Mesendoderm (in vitro differentiated cells): ENCODE measurements at regions not wholly inside any gene's neighbourhood (a gene's known extent, or its start where the extent isn't known, plus 50 kb on each side); places are given as distances from the start of the nearest gene placed in this dataset.

Experiments
- DNase-seq: peaks from one replicate; pipeline ENCODE4 v3.0.0; 2013
- H2AK5ac ChIP-seq: 2 replicates; pipeline ENCODE4 v1.6.1; 2013; ENCODE audit warnings: low read length, inconsistent platforms
- H2BK120ac ChIP-seq: 2 replicates; pipeline ENCODE4 v1.6.1; 2013; ENCODE audit warnings: low read depth, mild to moderate bottlenecking, low read length, moderate library complexity, mixed read lengths
- H2BK15ac ChIP-seq: replicated peaks from 2 replicates; pipeline ENCODE4 v1.6.1; 2013; ENCODE audit warnings: low read depth, mild to moderate bottlenecking, moderate library complexity
- H2BK5ac ChIP-seq: 2 replicates; pipeline ENCODE4 v1.6.1; 2013; ENCODE audit warnings: low read length, inconsistent platforms
- H3K18ac ChIP-seq: 2 replicates; pipeline ENCODE4 v1.6.1; 2013; ENCODE audit warnings: mild to moderate bottlenecking, low read length, mixed read lengths
- H3K23ac ChIP-seq: one replicate; pipeline ENCODE4 v1.6.1; 2013; ENCODE audit warnings: low read length
- H3K27ac ChIP-seq: 2 replicates; pipeline ENCODE4 v1.5.1; 2013; ENCODE audit warnings: low read depth, mild to moderate bottlenecking, inconsistent platforms, low read length, moderate library complexity
- H3K27me3 ChIP-seq: 2 replicates; pipeline ENCODE4 v1.6.1; 2013; ENCODE audit warnings: low read length, control low read depth, mild to moderate bottlenecking, inconsistent platforms; ENCODE audit not compliant: insufficient read depth, poor library complexity
- H3K36me3 ChIP-seq: 2 replicates; pipeline ENCODE4 v1.6.1; 2013; ENCODE audit warnings: low read length, inconsistent platforms; ENCODE audit not compliant: control insufficient read depth, insufficient read depth
- H3K4ac ChIP-seq: one replicate; pipeline ENCODE4 v1.6.1; 2013; ENCODE audit warnings: low read depth, mild to moderate bottlenecking, low read length, moderate library complexity
- H3K4me1 ChIP-seq: 2 replicates; pipeline ENCODE4 v1.6.1; 2013; ENCODE audit warnings: low read depth, low read length, inconsistent platforms; ENCODE audit not compliant: control insufficient read depth
- H3K4me2 ChIP-seq: 2 replicates; pipeline ENCODE4 v1.6.1; 2013; ENCODE audit warnings: low read length
- H3K4me3 ChIP-seq: 2 replicates; pipeline ENCODE4 v1.5.1; 2013; ENCODE audit warnings: mild to moderate bottlenecking, low read length
- H3K56ac ChIP-seq: one replicate; pipeline ENCODE4 v1.6.1; 2013; ENCODE audit warnings: low read length
- H3K79me1 ChIP-seq: 2 replicates; pipeline ENCODE4 v1.6.1; 2013; ENCODE audit warnings: low read length, inconsistent platforms
- H3K79me2 ChIP-seq: 2 replicates; pipeline ENCODE4 v1.6.1; 2013; ENCODE audit warnings: mild to moderate bottlenecking, low read length; ENCODE audit not compliant: control insufficient read depth, insufficient read depth
- H3K9ac ChIP-seq: 2 replicates; pipeline ENCODE4 v1.6.1; 2013; ENCODE audit warnings: low read length, inconsistent platforms
- H4K5ac ChIP-seq: one replicate; pipeline ENCODE4 v1.6.1; 2013; ENCODE audit warnings: low read length
- H4K8ac ChIP-seq: one replicate; pipeline ENCODE4 v1.6.1; 2013; ENCODE audit warnings: low read depth, mild to moderate bottlenecking, control low read depth, low read length, moderate library complexity
- WGBS: extraction: QIAGEN DNeasy Blood & Tissue Kit; methylation state at CpG from one replicate; pipeline ENCODE4 v1.1.7; 2013; ENCODE audit warnings: low lambda C conversion rate, missing lambda C conversion rate; ENCODE audit not compliant: insufficient coverage; ENCODE audit errors: extremely low coverage; 5-methylcytosine and 5-hydroxymethylcytosine counted together

DNA sequence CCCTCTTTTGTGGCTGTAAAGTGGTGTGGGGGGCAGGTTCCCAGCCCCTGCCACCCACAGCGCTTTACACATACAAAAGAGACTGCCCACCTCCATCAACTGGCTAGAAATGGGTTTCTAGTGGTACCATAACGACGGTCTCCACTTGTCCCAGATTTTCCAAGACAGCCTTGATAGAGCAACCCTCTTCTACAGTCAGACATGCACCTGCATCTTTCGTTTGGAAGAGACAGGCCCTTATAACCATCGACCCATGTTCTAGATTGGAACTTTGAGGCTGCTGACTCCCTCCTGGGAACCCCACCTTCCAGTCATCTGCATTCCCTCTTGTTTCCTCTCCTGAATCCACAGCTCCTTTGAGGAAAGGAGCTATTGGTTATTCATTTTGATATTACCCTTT lies 63.1 kb downstream of the GSX1 start:
- Histone ChIP-seq H3K9ac (no peak overlapping the region), H3K4ac (no peak overlapping the region), H2BK120ac (no peak overlapping the region), H3K4me1 (no peaks in the 10 kb centered on the region), H3K79me1 (no peaks in the 10 kb centered on the region), H3K56ac (no peak overlapping the region), H2BK15ac (no peak overlapping the region), H3K23ac (no peak overlapping the region), H2BK5ac (no peak overlapping the region), H3K79me2 (no peaks in the 10 kb centered on the region), H3K18ac (no peak overlapping the region), H3K36me3 (no peaks in the 10 kb centered on the region), H2AK5ac (no peak overlapping the region), H4K5ac (no peak overlapping the region), H3K27ac (no peak overlapping the region), H3K4me3 (no peak overlapping the region), H3K4me2 (no peak overlapping the region), H4K8ac (no peak overlapping the region), H3K27me3 (no peaks in the 10 kb centered on the region)
- no peak for DNase-seq
- no CpG with 5 or more reads among the region's 5 CpGs for WGBS

DNA sequence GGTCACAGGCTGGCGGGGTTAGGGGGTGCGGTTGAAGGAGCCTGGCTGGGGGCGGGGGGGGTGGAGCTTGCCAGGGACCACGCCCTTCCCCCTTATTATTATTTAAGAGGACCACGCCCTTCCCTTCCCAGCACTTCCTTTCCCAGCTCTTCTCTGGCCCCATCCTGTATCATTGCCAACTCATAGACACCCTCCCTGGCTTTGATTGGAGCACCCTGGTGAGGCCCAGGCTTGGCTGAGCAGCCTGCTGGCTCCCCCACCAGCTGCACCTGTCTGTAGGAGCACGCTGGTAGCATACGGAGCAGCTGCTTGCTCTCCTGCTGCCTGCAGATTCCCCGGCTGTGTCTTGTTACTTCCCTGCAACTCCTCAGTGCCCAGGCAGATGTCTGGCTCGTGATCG lies 62.5 kb upstream of the PDX1 start:
- Histone ChIP-seq H3K27ac (no peak overlapping the region), H2AK5ac (no peak overlapping the region), H2BK120ac (no peak overlapping the region), H2BK15ac (no peak overlapping the region), H3K27me3 (no peaks in the 10 kb centered on the region), H3K18ac (no peak overlapping the region), H3K9ac (no peak overlapping the region), H3K4me2 (no peak overlapping the region), H3K36me3 (no peaks in the 10 kb centered on the region), H3K4me1 (no peaks in the 10 kb centered on the region), H4K8ac (no peak overlapping the region), H3K4me3 (no peak overlapping the region), H3K4ac (no peak overlapping the region), H2BK5ac (no peak overlapping the region), H3K56ac (no peak overlapping the region), H4K5ac (no peak overlapping the region), H3K79me1 (no peaks in the 10 kb centered on the region), H3K23ac (no peak overlapping the region), H3K79me2 (no peaks in the 10 kb centered on the region)
- WGBS = no CpG with 5 or more reads among the region's 10 CpGs
- DNase-seq = no peak

DNA sequence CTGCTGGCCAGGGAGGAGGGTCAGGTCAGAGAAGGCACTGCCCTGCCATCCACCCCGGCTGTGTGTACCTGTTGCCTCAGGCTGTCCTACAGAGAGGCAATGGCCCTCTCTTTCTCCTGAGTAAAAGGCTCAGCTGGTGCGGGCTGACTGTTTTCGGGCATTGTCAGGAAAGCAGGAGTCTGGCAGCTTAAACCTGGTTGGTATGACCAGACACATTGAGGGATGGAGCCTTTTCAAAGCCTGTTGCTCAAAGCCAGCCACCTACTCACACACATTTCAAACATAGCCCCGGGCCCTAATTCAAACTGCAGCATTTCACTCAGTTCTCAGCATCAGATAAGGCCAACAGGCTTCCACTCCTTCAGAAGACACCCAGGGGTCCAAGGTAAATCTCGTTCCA lies 61.8 kb upstream of the PDX1 start:
- H2BK15ac ChIP-seq = no peak overlapping the region
- H3K4me3 ChIP-seq = no peak overlapping the region
- H3K23ac ChIP-seq = no peak overlapping the region
- H3K27me3 ChIP-seq = no peaks in the 10 kb centered on the region
- H2AK5ac ChIP-seq = no peak overlapping the region
- H2BK120ac ChIP-seq = no peak overlapping the region
- H2BK5ac ChIP-seq = no peak overlapping the region
- no peak overlapping the region for H3K56ac ChIP-seq
- DNase-seq = no peak
- no CpG with 5 or more reads among the region's 5 CpGs for WGBS
- H3K27ac ChIP-seq = no peak overlapping the region
- H3K4me1 ChIP-seq = no peaks in the 10 kb centered on the region
- no peak overlapping the region for H4K5ac ChIP-seq
- no peaks in the 10 kb centered on the region for H3K36me3 ChIP-seq
- no peaks in the 10 kb centered on the region for H3K79me1 ChIP-seq
- H3K79me2 ChIP-seq = no peaks in the 10 kb centered on the region
- H3K4me2 ChIP-seq = no peak overlapping the region
- no peak overlapping the region for H3K18ac ChIP-seq
- no peak overlapping the region for H3K9ac ChIP-seq
- H3K4ac ChIP-seq = no peak overlapping the region
- H4K8ac ChIP-seq = no peak overlapping the region

DNA sequence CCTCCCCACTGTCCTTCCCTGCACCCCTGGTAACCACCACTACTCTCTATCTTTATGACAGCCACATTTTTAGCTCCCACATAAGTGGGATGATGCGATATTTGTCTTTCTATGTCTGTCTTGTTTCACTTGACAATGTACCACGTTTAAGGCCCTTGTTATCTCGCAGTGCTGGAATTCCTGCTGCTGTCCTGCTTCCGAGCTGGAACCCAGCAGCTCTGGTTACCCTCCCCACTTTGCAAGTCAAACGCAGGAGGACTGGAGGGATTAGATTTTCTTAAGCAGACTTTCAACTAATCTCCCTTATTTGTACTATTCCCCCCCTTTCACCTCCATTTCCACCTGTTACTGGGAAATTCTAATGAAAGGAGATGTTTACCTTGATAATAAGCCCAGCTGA lies 59.1 kb upstream of the PDX1 start:
- no peaks in the 10 kb centered on the region for H3K4me1 ChIP-seq
- H2BK120ac ChIP-seq = no peak overlapping the region
- H3K4me2 ChIP-seq = no peak overlapping the region
- no peaks in the 10 kb centered on the region for H3K79me2 ChIP-seq
- H3K27me3 ChIP-seq = no peaks in the 10 kb centered on the region
- no CpG with 5 or more reads among the region's 5 CpGs for WGBS
- no peak overlapping the region for H3K56ac ChIP-seq
- H2AK5ac ChIP-seq = no peak overlapping the region
- H4K8ac ChIP-seq = no peak overlapping the region
- no peaks in the 10 kb centered on the region for H3K36me3 ChIP-seq
- H3K4ac ChIP-seq = no peak overlapping the region
- no peak overlapping the region for H3K18ac ChIP-seq
- H3K79me1 ChIP-seq = no peaks in the 10 kb centered on the region
- DNase-seq = peak; percentile 25
- no peak overlapping the region for H3K4me3 ChIP-seq
- no peak overlapping the region for H2BK15ac ChIP-seq
- H3K27ac ChIP-seq = no peak overlapping the region
- no peak overlapping the region for H2BK5ac ChIP-seq
- no peak overlapping the region for H3K23ac ChIP-seq
- no peak overlapping the region for H3K9ac ChIP-seq
- H4K5ac ChIP-seq = no peak overlapping the region

DNA sequence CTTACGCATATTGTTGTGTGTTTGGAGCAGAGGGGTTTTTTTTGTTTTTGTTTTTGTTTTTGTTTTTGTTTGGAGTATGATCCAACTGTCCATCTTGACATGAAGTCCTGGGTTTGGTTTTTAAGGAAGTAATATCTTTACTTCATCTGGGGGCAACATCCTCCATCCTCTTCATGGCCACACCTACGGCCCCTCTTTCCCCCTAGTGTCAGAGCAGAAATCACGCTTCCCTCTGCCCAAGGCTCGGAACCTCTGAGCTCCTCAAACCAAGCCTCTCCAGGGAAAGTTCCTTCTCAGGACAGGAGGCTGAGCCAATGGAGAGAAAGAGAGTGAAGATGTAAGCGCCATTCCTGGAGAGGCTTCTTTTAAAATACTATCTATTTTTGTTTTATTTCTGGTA lies 58.6 kb upstream of the PDX1 start:
- no CpG with 5 or more reads among the region's 5 CpGs for WGBS
- H4K8ac ChIP-seq = no peak overlapping the region
- no peak overlapping the region for H2BK5ac ChIP-seq
- no peak for DNase-seq
- no peak overlapping the region for H3K27ac ChIP-seq
- no peaks in the 10 kb centered on the region for H3K27me3 ChIP-seq
- no peak overlapping the region for H3K23ac ChIP-seq
- H2BK15ac ChIP-seq = no peak overlapping the region
- no peak overlapping the region for H3K4me2 ChIP-seq
- H2BK120ac ChIP-seq = no peak overlapping the region
- H4K5ac ChIP-seq = no peak overlapping the region
- H3K4me1 ChIP-seq = no peaks in the 10 kb centered on the region
- H3K18ac ChIP-seq = no peak overlapping the region
- no peak overlapping the region for H3K4ac ChIP-seq
- H3K36me3 ChIP-seq = no peaks in the 10 kb centered on the region
- no peak overlapping the region for H3K4me3 ChIP-seq
- H2AK5ac ChIP-seq = no peak overlapping the region
- no peaks in the 10 kb centered on the region for H3K79me1 ChIP-seq
- H3K9ac ChIP-seq = no peak overlapping the region
- no peak overlapping the region for H3K56ac ChIP-seq
- no peaks in the 10 kb centered on the region for H3K79me2 ChIP-seq

DNA sequence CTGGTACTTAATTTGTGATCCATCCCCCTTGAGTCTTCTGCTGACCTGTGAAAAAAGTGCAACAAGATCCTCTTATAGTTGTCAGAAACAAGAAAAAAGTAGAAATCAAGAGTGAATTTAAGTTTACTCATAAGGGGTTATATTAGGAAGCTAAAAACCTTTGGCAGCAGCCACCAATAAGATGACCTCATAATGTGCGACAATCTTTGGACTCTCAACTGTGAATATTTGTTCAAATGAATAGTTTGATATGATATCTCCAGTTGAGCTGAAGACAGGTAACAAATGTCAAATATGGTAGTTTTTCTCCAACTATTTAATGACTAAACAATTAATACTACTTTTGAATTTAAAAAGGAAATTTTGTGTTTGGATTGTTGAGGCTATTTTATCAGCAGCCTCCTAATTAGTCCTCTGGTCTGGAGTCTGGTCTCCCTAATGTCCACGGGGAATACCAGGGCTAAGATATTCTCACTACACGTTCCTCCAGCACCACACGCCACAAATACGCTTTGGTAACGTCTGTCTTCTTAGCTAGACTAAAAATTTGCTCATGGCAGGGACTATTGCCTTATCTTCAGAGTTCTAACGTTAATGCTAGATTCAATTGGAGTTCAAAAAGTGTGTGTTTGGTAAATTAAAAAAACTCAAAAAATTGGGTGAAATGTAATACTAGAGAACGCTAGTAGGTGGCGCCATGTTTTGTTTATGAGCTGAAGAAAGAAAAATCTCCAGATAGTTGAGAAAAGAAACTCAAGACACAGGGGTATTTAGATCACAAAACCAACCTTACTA lies 51.0 kb upstream of the PDX1 start:
- no peak overlapping the region for H2BK15ac ChIP-seq
- H3K18ac ChIP-seq = no peak overlapping the region
- H3K56ac ChIP-seq = no peak overlapping the region
- peak; percentile 19 for DNase-seq
- H3K4me1 ChIP-seq = no peaks in the 10 kb centered on the region
- H3K27ac ChIP-seq = no peak overlapping the region
- H3K79me1 ChIP-seq = no peaks in the 10 kb centered on the region
- WGBS = no CpG with 5 or more reads among the region's 9 CpGs
- H4K5ac ChIP-seq = no peak overlapping the region
- H3K36me3 ChIP-seq = no peaks in the 10 kb centered on the region
- H3K4ac ChIP-seq = no peak overlapping the region
- no peak overlapping the region for H2AK5ac ChIP-seq
- no peak overlapping the region for H4K8ac ChIP-seq
- no peak overlapping the region for H3K9ac ChIP-seq
- no peak overlapping the region for H3K4me3 ChIP-seq
- H3K23ac ChIP-seq = no peak overlapping the region
- H3K4me2 ChIP-seq = no peak overlapping the region
- H2BK120ac ChIP-seq = no peak overlapping the region
- no peak overlapping the region for H2BK5ac ChIP-seq
- no peaks in the 10 kb centered on the region for H3K79me2 ChIP-seq
- H3K27me3 ChIP-seq = no peaks in the 10 kb centered on the region
